ENCODE measurements at regions not wholly inside any gene's neighbourhood (a gene's known extent, or its start where the extent isn't known, plus 50 kb on each side); places are given as distances from the start of the nearest gene placed in this dataset.

GRCh38 chr14:101364503-101365328, 196.6 kb upstream of the DIO3 start:
- ATAC-seq (no peak), DNase-seq (ENCODE audit: missing footprints) (no peak)
- intact Hi-C loops (cut with DNase I) = no loop called here

GRCh38 chr14:101365329-101366158, 195.8 kb upstream of the DIO3 start:
- intact Hi-C loops (cut with DNase I) = no loop called here
- ATAC-seq = no peak
- DNase-seq (ENCODE audit: missing footprints) = no peak

GRCh38 chr14:101367421-101368261, 193.7 kb upstream of the DIO3 start:
- DNase-seq (ENCODE audit: missing footprints) = no peak
- intact Hi-C loops (cut with DNase I) = no loop called here
- no peak for ATAC-seq

- intact Hi-C loops (cut with DNase I) = no loop called here
- DNase-seq (ENCODE audit: missing footprints) (no peak), ATAC-seq (no peak)
Observed at GRCh38 chr14:101368629-101369028, 192.7 kb upstream of the DIO3 start.

- intact Hi-C loops (cut with DNase I) = no loop called here
- ATAC-seq (peak; percentile 55), DNase-seq (ENCODE audit: missing footprints) (peak; percentile 66)
Observed at GRCh38 chr14:101369194-101369915, 191.9 kb upstream of the DIO3 start.

- DNase-seq (ENCODE audit: missing footprints) (no peak), ATAC-seq (no peak)
- intact Hi-C loops (cut with DNase I) = no loop called here
Observed at GRCh38 chr14:101369916-101370592, 191.2 kb upstream of the DIO3 start.

GRCh38 chr14:101370593-101371569, 190.4 kb upstream of the DIO3 start:
- DNase-seq (ENCODE audit: missing footprints) (no peak), ATAC-seq (no peak)
- intact Hi-C loops (cut with DNase I) = no loop called here

- no peak for DNase-seq (ENCODE audit: missing footprints)
- no peak for ATAC-seq
- intact Hi-C loops (cut with DNase I) = no loop called here
Observed at GRCh38 chr14:101371799-101372793, 189.2 kb upstream of the DIO3 start.

- intact Hi-C loops (cut with DNase I) = no loop called here
- no peak for DNase-seq (ENCODE audit: missing footprints)
- no peak for ATAC-seq
Observed at GRCh38 chr14:101372894-101373620, 188.2 kb upstream of the DIO3 start.

- intact Hi-C loops (cut with DNase I) = no loop called here
- DNase-seq (ENCODE audit: missing footprints) (no peak), ATAC-seq (no peak)
Observed at GRCh38 chr14:101373690-101374295, 187.5 kb upstream of the DIO3 start.

- ATAC-seq = no peak
- intact Hi-C loops (cut with DNase I) = no loop called here
Observed at GRCh38 chr14:101374373-101375338, 186.6 kb upstream of the DIO3 start.

GRCh38 chr14:101377069-101377468, 184.2 kb upstream of the DIO3 start:
- DNase-seq (ENCODE audit: missing footprints) = peak; percentile 72
- intact Hi-C loops (cut with DNase I) = no loop called here
- no peak for ATAC-seq

More at GRCh38 chr14:101374373-101375338, 186.6 kb upstream of the DIO3 start:
- DNase-seq (ENCODE audit: missing footprints) = no peak

- intact Hi-C loops (cut with DNase I) = no loop called here
- DNase-seq (ENCODE audit: missing footprints) = no peak
- ATAC-seq = no peak
Observed at GRCh38 chr14:101379842-101380241, 181.5 kb upstream of the DIO3 start.

- intact Hi-C loops (cut with DNase I) = no loop called here
- DNase-seq (ENCODE audit: missing footprints) (no peak), ATAC-seq (no peak)
Observed at GRCh38 chr14:101380512-101380911, 180.8 kb upstream of the DIO3 start.

Measured in Right ventricle myocardium inferior (tissue), 1 donor.